Stimulated activated CD8-positive, alpha-beta memory T cell treated with anti-CD3 and anti-CD28 coated beads, Interleukin-15, amount 100 ng/mL, for 48 hours (primary cell): ENCODE measurements at regions not wholly inside any gene's neighbourhood (a gene's known extent, or its start where the extent isn't known, plus 50 kb on each side); places are given as distances from the start of the nearest gene placed in this dataset.

ENCODE experiments used
- DNase-seq, 2 donors: peaks; one replicate each; pipeline ENCODE4 v3.0.0-alpha.2; 2020; ENCODE audit warnings: low read depth in 2 of 2

- DNase-seq: no peak
Observed at GRCh38 chr5:87876616-87877015, 392.0 kb downstream of the TMEM161B start.

DNA sequence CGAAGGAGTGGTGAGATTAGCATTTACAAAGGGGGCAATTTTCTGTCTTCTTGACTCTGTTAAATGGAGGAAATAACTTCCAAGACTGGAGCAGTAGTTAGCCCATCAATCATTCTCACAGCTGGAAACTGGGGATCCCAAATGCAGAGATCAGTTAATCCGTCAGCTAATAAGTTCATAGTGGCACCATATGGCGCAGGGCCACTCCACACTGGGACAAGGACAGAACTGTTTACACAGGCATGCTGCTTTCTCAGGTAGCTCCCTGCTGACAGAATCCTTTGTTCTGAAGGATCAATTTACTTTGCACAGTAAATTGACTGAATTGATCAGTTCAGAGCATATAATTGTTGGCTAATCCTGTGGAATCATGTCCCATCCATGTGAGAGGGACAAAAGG lies 395.7 kb downstream of the TMEM161B start:
- DNase-seq: no peak

- DNase-seq: no peak
Observed at GRCh38 chr5:87868792-87869191, 399.9 kb downstream of the TMEM161B start.

DNA sequence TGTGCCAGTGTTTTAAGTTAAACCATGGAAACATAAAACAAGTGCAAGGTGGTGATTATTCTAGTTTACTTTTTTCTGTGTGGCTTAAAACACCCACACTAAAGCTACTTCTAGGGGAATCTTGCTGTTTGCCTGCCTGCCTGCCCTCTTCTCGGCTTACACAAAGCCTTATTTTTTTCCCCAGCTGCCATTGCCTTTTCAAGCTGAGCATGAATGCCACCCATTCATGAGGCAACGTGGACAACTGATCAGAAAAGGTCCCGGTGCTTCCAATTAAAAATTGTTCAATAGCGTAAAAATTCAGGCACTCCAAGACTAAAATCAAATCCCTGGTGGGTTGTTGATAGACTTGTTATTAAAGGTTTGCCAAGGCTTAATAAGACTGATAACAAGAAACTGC lies 401.4 kb downstream of the TMEM161B start:
- no peak for DNase-seq

GRCh38 chr5:87853541-87853940 lies 415.1 kb downstream of the TMEM161B start:
- DNase-seq: no peak

GRCh38 chr5:87851603-87852002 lies 417.0 kb downstream of the TMEM161B start:
- no peak for DNase-seq

GRCh38 chr5:87850843-87851242 lies 417.8 kb downstream of the TMEM161B start:
- no peak for DNase-seq

DNA sequence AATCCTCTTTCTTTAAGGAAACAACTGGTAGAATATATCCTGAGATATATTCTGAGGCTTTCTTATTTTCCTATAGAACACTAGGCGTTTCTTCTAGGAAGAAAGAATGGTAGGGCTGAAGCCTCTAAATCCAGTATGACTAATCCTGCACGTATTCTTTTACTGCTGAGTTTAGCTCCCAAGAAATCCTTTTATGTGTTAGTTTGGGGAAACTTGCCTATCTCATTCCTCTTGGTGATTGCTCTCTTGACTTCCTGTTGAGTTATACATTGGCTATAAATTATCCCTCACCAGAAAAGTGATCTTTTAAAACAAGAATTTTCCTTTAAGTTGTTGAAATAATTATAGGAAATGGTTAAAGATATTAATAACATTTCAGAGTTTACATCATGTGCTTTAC lies 422.9 kb downstream of the TMEM161B start:
- DNase-seq: no peak

- DNase-seq: no peak
Observed at GRCh38 chr5:87844866-87845265, 423.8 kb downstream of the TMEM161B start.

GRCh38 chr5:87844449-87844848 lies 424.2 kb downstream of the TMEM161B start:
- DNase-seq: no peak

GRCh38 chr5:87836696-87837095 lies 424.0 kb upstream of the CCNH start:
- no peak for DNase-seq

GRCh38 chr5:87831499-87831898 lies 418.8 kb upstream of the CCNH start:
- DNase-seq: no peak

DNA sequence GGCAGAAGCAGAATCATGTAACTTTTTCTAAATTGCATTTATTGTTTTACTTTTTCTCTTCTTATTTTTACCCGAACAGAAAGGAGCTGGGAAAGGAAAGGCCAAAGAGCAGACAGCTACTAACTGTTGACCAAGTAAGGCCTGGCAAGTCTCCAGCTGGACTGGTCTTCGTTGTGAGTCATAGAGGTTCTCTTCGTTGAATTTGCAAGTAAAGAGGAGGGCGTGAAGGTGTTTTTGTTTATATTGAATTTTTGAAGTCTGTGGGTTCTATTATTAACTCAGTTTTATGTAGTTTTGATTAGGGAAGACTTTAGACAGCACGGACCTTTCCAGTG lies 416.5 kb upstream of the CCNH start:
- no peak for DNase-seq

- no peak for DNase-seq
Observed at GRCh38 chr5:87828545-87829216, 416.0 kb upstream of the CCNH start.

- no peak for DNase-seq
Observed at GRCh38 chr5:87827539-87827938, 414.8 kb upstream of the CCNH start.

DNA sequence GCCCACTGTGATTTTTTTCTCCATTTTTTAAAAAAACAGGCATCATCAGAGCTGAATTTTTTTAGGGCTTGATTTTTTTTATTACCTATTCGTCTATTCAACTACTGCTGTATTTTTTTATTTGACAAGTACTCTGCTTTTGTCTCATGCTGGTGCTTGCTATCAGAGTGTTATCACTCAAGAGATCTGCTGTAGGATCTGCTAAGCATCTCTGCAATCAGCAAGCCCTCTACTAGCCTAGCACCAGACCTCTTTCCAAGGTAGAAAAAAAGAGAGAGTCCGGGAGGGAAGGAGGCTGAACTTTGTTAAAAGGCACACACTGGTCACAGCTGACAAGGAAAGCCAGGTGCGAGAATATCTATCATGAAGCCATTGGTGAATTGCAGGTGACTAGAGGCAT lies 413.8 kb upstream of the CCNH start:
- no peak for DNase-seq

DNA sequence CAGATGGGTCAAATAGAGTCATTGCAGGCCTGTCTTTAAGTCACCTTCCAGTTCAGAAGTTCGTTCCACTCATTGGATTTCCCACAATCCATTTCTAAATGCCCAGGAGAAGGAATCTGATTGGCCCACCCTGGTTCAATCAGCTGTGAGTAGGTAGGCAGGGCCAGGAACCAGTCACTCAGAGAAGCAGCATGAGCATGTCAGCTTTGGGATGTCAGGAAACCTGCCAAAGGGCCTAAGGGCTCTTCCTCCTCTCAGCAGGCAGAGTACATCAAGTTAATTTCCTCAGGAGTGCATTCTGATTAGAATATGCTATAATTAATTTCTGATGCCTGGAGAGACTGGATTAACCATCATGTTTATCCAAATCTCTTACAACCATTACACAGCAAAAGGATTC lies 412.9 kb upstream of the CCNH start:
- DNase-seq: no peak

- no peak for DNase-seq
Observed at GRCh38 chr5:87807783-87808182, 395.1 kb upstream of the CCNH start.

DNA sequence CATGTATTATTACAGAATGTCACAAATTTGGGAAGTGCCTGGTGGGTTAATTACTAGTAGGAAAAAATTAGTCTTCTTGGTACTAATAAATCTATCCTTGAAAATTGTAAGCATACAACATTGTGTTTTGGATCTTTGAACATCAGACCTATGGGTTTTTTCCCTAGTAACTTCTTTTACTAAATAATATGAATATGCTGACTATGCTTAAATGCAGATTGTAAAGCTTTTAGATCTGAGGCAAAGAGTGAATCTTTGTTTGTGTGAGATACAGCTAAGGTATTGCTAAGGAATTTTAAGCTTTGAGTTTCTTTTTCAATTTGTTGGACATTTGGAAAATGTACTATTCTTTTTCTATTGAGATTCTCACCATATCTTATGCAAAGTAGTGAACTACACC lies 390.6 kb upstream of the CCNH start:
- no peak for DNase-seq

DNA sequence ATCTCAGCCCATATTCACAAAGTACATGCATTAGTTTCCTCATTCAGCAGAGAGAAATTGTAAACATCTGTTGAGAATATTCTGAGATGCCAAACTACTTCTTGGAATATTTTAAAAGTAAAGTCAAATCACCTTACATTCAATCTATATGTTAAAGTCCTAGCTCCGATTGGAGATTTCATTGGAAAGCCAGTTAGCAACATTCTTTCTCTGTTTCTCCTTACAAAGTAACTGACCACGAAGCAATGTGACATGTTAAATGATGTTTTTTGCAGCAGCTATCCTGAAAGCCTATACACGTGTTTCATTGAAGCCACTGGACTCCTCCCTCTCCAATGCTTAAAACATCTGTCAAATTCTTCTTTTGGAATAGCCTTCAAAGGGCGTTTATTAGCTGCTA lies 379.1 kb upstream of the CCNH start:
- DNase-seq: no peak

DNA sequence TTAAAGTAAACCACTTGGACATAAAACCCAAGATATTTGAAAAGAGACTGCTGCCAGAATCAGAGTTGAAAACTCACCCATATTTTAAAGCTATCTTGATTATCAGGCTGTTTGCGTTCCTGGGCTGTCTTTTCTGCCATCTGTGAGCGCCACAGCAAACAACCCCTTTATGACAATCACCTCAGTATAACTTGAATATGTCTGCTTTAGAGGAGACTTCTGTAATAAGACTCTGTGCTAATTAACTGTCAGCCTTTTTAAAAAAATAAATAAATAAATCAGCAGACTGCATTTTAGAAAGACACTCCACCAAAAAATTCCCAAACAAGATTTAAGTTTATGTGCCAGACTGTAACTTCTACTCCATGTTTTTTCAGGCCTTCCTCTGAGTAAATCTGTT lies 375.7 kb upstream of the CCNH start:
- no peak for DNase-seq

GRCh38 chr5:87787625-87788256 lies 375.0 kb upstream of the CCNH start:
- DNase-seq: no peak

- DNase-seq: no peak
Observed at GRCh38 chr5:87787086-87787485, 374.4 kb upstream of the CCNH start.

DNA sequence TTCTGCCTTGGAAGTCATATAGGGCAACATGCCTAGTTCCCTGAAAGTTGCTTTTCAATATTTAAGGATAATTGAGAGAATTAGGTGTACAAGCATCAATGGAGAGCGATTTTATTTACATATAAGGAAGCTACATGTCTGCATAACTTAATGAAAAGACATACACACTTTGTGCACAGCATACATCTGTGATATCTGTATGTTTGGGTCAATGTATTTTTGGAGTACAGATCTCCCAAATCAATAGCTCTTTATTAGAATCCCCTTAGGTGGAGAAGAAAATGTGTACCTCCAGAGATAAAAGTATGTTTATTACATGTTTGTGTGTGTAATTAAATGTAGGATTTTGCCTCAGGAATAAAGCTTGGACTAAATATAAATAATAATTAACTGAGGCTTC lies 373.7 kb upstream of the CCNH start:
- no peak for DNase-seq
